ENCODE measurements at regions not wholly inside any gene's neighbourhood (a gene's known extent, or its start where the extent isn't known, plus 50 kb on each side); places are given as distances from the start of the nearest gene placed in this dataset.

- TF ChIP-seq CTCF (IDR thresholded peaks at IDR 0.05) (no peak), POLR2A (IDR thresholded peaks at IDR 0.05) (no peak)
These were observed 51.4 kb upstream of the XPA start for GRCh38 chr9:97748525-97748924.
